GM12865 (cell line): ENCODE measurements at regions not wholly inside any gene's neighbourhood (a gene's known extent, or its start where the extent isn't known, plus 50 kb on each side); places are given as distances from the start of the nearest gene placed in this dataset.
"Not testable (repeated sequence)": the region's sequence is repeated elsewhere in the genome, so short reads cannot be mapped to it uniquely, and the experiment has no call there.

Source experiments
- DNase-seq: peaks from one replicate; pipeline ENCODE4 v3.0.0; 2010; ENCODE audit warnings: low read depth
- H3K4me3 ChIP-seq: 2 replicates; pipeline ENCODE4 v1.5.1; 2011; ENCODE audit warnings: mild to moderate bottlenecking, low read depth, low read length, control low read depth
- CTCF ChIP-seq: IDR thresholded peaks from 2 replicates; pipeline ENCODE4 v1.5.1; 2011; ENCODE audit warnings: low read length, control low read depth, low read depth, inconsistent platforms; ENCODE audit not compliant: insufficient read depth; ENCODE audit errors: missing control alignments

DNA sequence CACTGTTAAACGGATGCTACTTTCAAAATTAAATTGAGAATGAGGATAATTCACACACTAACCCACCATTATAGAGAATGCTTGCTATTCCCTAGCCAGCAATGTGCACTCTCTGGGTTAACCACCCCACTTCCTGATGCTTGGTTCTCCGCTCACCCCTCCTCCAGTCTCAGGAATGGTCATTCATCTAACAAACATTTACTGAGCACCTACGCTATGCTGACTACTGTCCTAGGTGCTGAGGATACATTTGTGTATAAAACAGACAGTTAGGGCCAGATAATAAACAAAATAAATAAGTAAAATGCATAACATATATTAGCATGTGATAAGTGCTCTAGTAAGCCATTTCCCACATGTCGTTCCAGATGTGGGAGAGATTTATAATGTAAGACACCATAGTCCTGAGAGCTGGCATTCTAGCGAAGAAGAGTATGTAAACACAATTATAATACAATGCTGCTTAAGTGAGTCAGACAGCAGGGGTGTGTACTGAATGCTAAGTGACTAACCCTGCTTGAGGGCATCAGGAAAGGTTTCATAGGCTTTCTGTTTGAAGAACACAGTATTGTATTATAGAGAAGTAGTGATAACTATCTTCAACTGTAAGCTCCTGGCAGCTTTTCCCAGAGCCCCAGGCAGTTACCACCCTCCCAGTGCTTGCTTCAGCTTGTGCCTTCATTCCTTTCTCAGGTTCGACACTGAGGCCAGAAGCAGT, 126.7 kb upstream of the CACHD1 start:
- H3K4me3 ChIP-seq = no peak overlapping the region
- TF ChIP-seq CTCF = no peak
- DNase-seq = no peak

DNA sequence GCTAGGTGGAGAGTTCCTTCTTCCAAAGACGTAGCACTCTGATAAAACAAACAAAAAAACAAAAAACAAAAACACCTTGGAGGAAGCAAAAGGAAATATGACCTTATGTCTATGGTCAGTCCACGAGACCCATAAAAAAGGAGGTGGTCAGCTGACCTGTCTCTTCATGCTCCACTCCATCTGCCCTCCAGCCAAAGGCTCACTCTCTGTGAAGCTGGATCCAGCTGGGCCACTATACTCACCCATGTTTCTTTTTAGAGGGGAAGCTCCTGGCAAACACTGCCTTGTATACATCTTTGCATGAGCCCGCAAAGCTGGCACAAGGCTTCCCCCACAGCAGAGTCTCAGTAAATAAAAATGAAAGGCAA, 126.1 kb upstream of the CACHD1 start:
- no peak for TF ChIP-seq CTCF
- DNase-seq = no peak
- no peak overlapping the region for H3K4me3 ChIP-seq

DNA sequence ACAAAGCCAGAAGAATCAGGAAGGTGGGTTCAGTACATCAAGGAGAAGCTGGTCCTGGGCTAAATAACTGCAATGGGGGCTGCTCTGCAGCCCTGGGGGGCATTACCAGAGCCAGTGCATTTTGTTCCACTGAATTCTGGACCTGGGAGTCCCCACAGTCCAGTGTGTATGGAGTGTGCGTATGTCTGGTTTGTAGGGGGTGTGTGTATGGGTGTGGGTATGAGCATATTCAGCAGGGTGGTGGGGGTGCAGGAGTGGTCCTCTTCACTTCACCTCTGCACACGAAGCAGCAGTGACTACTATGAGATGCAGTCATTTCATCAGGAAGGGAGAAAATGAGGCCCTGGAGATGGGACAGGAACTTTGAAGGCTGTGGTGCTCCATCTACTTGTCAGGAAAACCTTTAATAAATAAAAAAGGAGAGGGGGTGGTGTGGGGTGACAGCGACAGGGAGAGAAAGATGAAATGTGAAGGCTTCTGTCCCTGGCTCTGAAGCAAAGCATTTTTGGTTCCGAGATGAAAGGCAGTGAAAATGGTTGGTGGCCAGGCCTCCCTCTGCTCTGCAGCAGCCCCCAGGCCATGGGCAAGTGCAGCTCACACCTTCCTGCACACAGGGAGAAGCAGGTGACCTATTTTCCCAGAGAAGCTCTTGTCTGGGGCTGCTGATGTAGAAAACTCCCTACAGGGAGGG, 121.5 kb upstream of the CACHD1 start:
- DNase-seq = no peak
- TF ChIP-seq CTCF = no peak
- no peak overlapping the region for H3K4me3 ChIP-seq

GRCh38 chr1:64348961-64349648, 120.8 kb upstream of the CACHD1 start:
- no peak overlapping the region for H3K4me3 ChIP-seq
- DNase-seq = no peak
- no peak for TF ChIP-seq CTCF

GRCh38 chr1:64355534-64355933, 114.4 kb upstream of the CACHD1 start:
- not testable (repeated sequence) for DNase-seq, H3K4me3 ChIP-seq

GRCh38 chr1:64356636-64357256, 113.2 kb upstream of the CACHD1 start:
- TF ChIP-seq CTCF = no peak
- no peak overlapping the region for H3K4me3 ChIP-seq

GRCh38 chr1:64357422-64357821, 112.5 kb upstream of the CACHD1 start:
- DNase-seq = no peak
- no peak for TF ChIP-seq CTCF
- no peak overlapping the region for H3K4me3 ChIP-seq

More at GRCh38 chr1:64356636-64357256, 113.2 kb upstream of the CACHD1 start:
- no peak for DNase-seq
